ENCODE measurements at regions not wholly inside any gene's neighbourhood (a gene's known extent, or its start where the extent isn't known, plus 50 kb on each side); places are given as distances from the start of the nearest gene placed in this dataset.
A peak's percentile ranks its signal among the peaks of the same experiment; 100 is the strongest.
"Not testable (repeated sequence)": the region's sequence is repeated elsewhere in the genome, so short reads cannot be mapped to it uniquely, and the experiment has no call there.

GRCh38 chr13:37960427-37960826, 90.9 kb upstream of the TRPC4 start:
- H3K9me3 Mint-ChIP-seq: peaks cover 0 to 3% (median 0%) of the 10 kb centered on the region in 7 donors
- H3K27me3 Mint-ChIP-seq: no peaks in the 10 kb centered on the region
- DNase-seq (no peak), ATAC-seq (ENCODE audit: low read depth in 2 of 2) (no peak)
- no peak overlapping the region for H3K4me3 Mint-ChIP-seq
- no peaks in the 10 kb centered on the region for H3K36me3 Mint-ChIP-seq
- no peak overlapping the region for H3K27ac Mint-ChIP-seq
- H3K4me1 Mint-ChIP-seq: no peaks in the 10 kb centered on the region

GRCh38 chr13:37959284-37959683, 89.7 kb upstream of the TRPC4 start:
- ATAC-seq (ENCODE audit: low read depth in 2 of 2) (no peak), DNase-seq (no peak)
- H3K27me3 Mint-ChIP-seq: no peaks in the 10 kb centered on the region
- peaks cover 0 to 3% (median 0%) of the 10 kb centered on the region in 7 donors for H3K9me3 Mint-ChIP-seq
- H3K4me1 Mint-ChIP-seq: no peaks in the 10 kb centered on the region
- no peaks in the 10 kb centered on the region for H3K36me3 Mint-ChIP-seq
- no peak overlapping the region for H3K27ac Mint-ChIP-seq
- H3K4me3 Mint-ChIP-seq: no peak overlapping the region

- DNase-seq (no peak), ATAC-seq (ENCODE audit: low read depth in 2 of 2) (no peak)
- peaks cover 0 to 3% (median 0%) of the 10 kb centered on the region in 7 donors for H3K9me3 Mint-ChIP-seq
- no peak overlapping the region for H3K4me3 Mint-ChIP-seq
- H3K36me3 Mint-ChIP-seq: no peaks in the 10 kb centered on the region
- no peak overlapping the region for H3K27ac Mint-ChIP-seq
- no peaks in the 10 kb centered on the region for H3K4me1 Mint-ChIP-seq
- no peaks in the 10 kb centered on the region for H3K27me3 Mint-ChIP-seq
These were observed 87.0 kb upstream of the TRPC4 start for GRCh38 chr13:37956536-37956935.

GRCh38 chr13:37954597-37954996, 85.0 kb upstream of the TRPC4 start:
- ATAC-seq (ENCODE audit: low read depth in 2 of 2); H3K36me3 Mint-ChIP-seq; H3K27me3 Mint-ChIP-seq; H3K27ac Mint-ChIP-seq; H3K9me3 Mint-ChIP-seq; DNase-seq; H3K4me1 Mint-ChIP-seq: not testable (repeated sequence)
- H3K4me3 Mint-ChIP-seq: peak overlapping the region in 1 of 8 donors; percentile 29

GRCh38 chr13:37954191-37954590, 84.6 kb upstream of the TRPC4 start:
- H3K36me3 Mint-ChIP-seq: no peaks in the 10 kb centered on the region
- no peak for ATAC-seq (ENCODE audit: low read depth in 2 of 2)

GRCh38 chr13:37953696-37954095, 84.1 kb upstream of the TRPC4 start:
- Mint-ChIP-seq H3K36me3 (no peaks in the 10 kb centered on the region), H3K4me1 (no peaks in the 10 kb centered on the region), H3K27me3 (no peaks in the 10 kb centered on the region), H3K4me3 (no peak overlapping the region), H3K9me3 (no peaks in the 10 kb centered on the region), H3K27ac (no peak overlapping the region)
- ATAC-seq (ENCODE audit: low read depth in 2 of 2): no peak
- no peak for DNase-seq

More at GRCh38 chr13:37954191-37954590, 84.6 kb upstream of the TRPC4 start:
- H3K4me1 Mint-ChIP-seq: no peaks in the 10 kb centered on the region
- H3K27ac Mint-ChIP-seq: no peak overlapping the region
- no peaks in the 10 kb centered on the region for H3K27me3 Mint-ChIP-seq
- peak overlapping the region in 1 of 8 donors; percentile 29 for H3K4me3 Mint-ChIP-seq
- DNase-seq: no peak
- H3K9me3 Mint-ChIP-seq: no peaks in the 10 kb centered on the region

GRCh38 chr13:37950016-37950415, 80.4 kb upstream of the TRPC4 start:
- Mint-ChIP-seq H3K4me1 (no peaks in the 10 kb centered on the region), H3K4me3 (no peak overlapping the region), H3K36me3 (no peaks in the 10 kb centered on the region), H3K27ac (no peak overlapping the region), H3K27me3 (no peaks in the 10 kb centered on the region), H3K9me3 (peaks cover 0 to 3% (median 0%) of the 10 kb centered on the region in 7 donors)
- ATAC-seq (ENCODE audit: low read depth in 2 of 2): no peak
- DNase-seq: no peak

- H3K4me3 Mint-ChIP-seq: no peak overlapping the region
- no peak for ATAC-seq (ENCODE audit: low read depth in 2 of 2)
- H3K27ac Mint-ChIP-seq: no peak overlapping the region
- DNase-seq: no peak
- no peaks in the 10 kb centered on the region for H3K36me3 Mint-ChIP-seq
- H3K9me3 Mint-ChIP-seq: peaks cover 0 to 3% (median 0%) of the 10 kb centered on the region in 7 donors
- no peaks in the 10 kb centered on the region for H3K4me1 Mint-ChIP-seq
- H3K27me3 Mint-ChIP-seq: no peaks in the 10 kb centered on the region
These were observed 78.0 kb upstream of the TRPC4 start for GRCh38 chr13:37947419-37948140.

GRCh38 chr13:37945651-37946575, 76.3 kb upstream of the TRPC4 start:
- H3K27ac Mint-ChIP-seq: no peak overlapping the region
- ATAC-seq (ENCODE audit: low read depth in 2 of 2) (no peak), DNase-seq (no peak)
- H3K27me3 Mint-ChIP-seq: no peaks in the 10 kb centered on the region
- no peaks in the 10 kb centered on the region for H3K36me3 Mint-ChIP-seq
- H3K4me3 Mint-ChIP-seq: no peak overlapping the region
- peaks cover 0 to 3% (median 0%) of the 10 kb centered on the region in 7 donors for H3K9me3 Mint-ChIP-seq
- no peaks in the 10 kb centered on the region for H3K4me1 Mint-ChIP-seq

- H3K27me3 Mint-ChIP-seq: no peaks in the 10 kb centered on the region
- H3K27ac Mint-ChIP-seq: no peak overlapping the region
- no peak overlapping the region for H3K4me3 Mint-ChIP-seq
- H3K36me3 Mint-ChIP-seq: no peaks in the 10 kb centered on the region
- H3K9me3 Mint-ChIP-seq: peaks cover 0 to 3% (median 0%) of the 10 kb centered on the region in 7 donors
- H3K4me1 Mint-ChIP-seq: no peaks in the 10 kb centered on the region
- ATAC-seq (ENCODE audit: low read depth in 2 of 2) (no peak), DNase-seq (no peak)
These were observed 75.4 kb upstream of the TRPC4 start for GRCh38 chr13:37944869-37945442.

GRCh38 chr13:37944081-37944868, 74.7 kb upstream of the TRPC4 start:
- no peak for DNase-seq
- H3K9me3 Mint-ChIP-seq: peaks cover 0 to 3% (median 0%) of the 10 kb centered on the region in 7 donors

GRCh38 chr13:37942929-37943328, 73.4 kb upstream of the TRPC4 start:
- no peak for ATAC-seq (ENCODE audit: low read depth in 2 of 2)

More at GRCh38 chr13:37944081-37944868, 74.7 kb upstream of the TRPC4 start:
- no peaks in the 10 kb centered on the region for H3K36me3 Mint-ChIP-seq
- no peak for ATAC-seq (ENCODE audit: low read depth in 2 of 2)
- H3K27me3 Mint-ChIP-seq: no peaks in the 10 kb centered on the region
- no peaks in the 10 kb centered on the region for H3K4me1 Mint-ChIP-seq
- H3K4me3 Mint-ChIP-seq: no peak overlapping the region
- H3K27ac Mint-ChIP-seq: no peak overlapping the region

More at GRCh38 chr13:37942929-37943328, 73.4 kb upstream of the TRPC4 start:
- no peaks in the 10 kb centered on the region for H3K36me3 Mint-ChIP-seq
- H3K9me3 Mint-ChIP-seq: peaks cover 0 to 3% (median 0%) of the 10 kb centered on the region in 7 donors
- no peak overlapping the region for H3K4me3 Mint-ChIP-seq
- no peak for DNase-seq
- H3K4me1 Mint-ChIP-seq: no peaks in the 10 kb centered on the region
- no peaks in the 10 kb centered on the region for H3K27me3 Mint-ChIP-seq
- no peak overlapping the region for H3K27ac Mint-ChIP-seq
